Heart left ventricle (tissue), 13 donors: ENCODE measurements at regions not wholly inside any gene's neighbourhood (a gene's known extent, or its start where the extent isn't known, plus 50 kb on each side); places are given as distances from the start of the nearest gene placed in this dataset.

Experiments used
- CTCF ChIP-seq, 12 donors: fragments of 200-600 bp; sonication (generic) in 4 of 12; IDR thresholded peaks; one replicate each; pipeline versions ENCODE4 v1.5.0 to v1.8.0; 2018 to 2022; ENCODE audit warnings: antibody characterized with exemption in 12 of 12, mild to moderate bottlenecking in 5 of 12
- POLR2A ChIP-seq, 2 donors: fragments of 450-650 bp; IDR thresholded peaks; one replicate each; pipeline ENCODE4 v1.6.1; 2017; ENCODE audit warnings: antibody characterized with exemption in 2 of 2, mild to moderate bottlenecking in 2 of 2, moderate library complexity in 2 of 2
- donor health status: ischemic (EF 13 %, LVEDD 7.1; RV severe dilation, severe dysfunction).
- donor health status: DM: no; HTN: yes; CAD: no.
- donor health status: DM: no; HTN: no; CAD: no.
- donor health status: ischemic (EF 25% LVEDD 6.9; RV normal size, moderate dysfunction).
- donor health status: ischemic (EF 25% LVEDD 5.7; RV mildly dilated, moderate dysfunction).
- donor health status: ischemic (EF 35%, LVEDD 5.7; RV mildly dilated, moderate dysfunction).
- donor health status: nonischemic (EF 11% LVEDD 7.7; RV severe dilation, severe dysfunction).
- donor health status: DM: yes; HTN: yes; CAD: no.
- donor health status: PGD.
- donor health status: ischemic (EF 29% LVEDD 5.4; RV normal size, mild dysfunction).
- donor health status: nonischemic (EF 23%, LVEDD 6.1; RV moderate dilation, normal function).

GRCh38 chr5:165525271-165525670 lies 2019.9 kb downstream of the MAT2B start:
- TF ChIP-seq CTCF (IDR thresholded peaks at IDR 0.05) (no peak), POLR2A (IDR thresholded peaks at IDR 0.05) (no peak)
